ENCODE measurements at regions not wholly inside any gene's neighbourhood (a gene's known extent, or its start where the extent isn't known, plus 50 kb on each side); places are given as distances from the start of the nearest gene placed in this dataset.

GRCh38 chr12:76240281-76240680, 107.9 kb downstream of the BBS10 start:
- H3F3A ChIP-seq (ENCODE audit: insufficient read depth, low read length, poor library complexity, severe bottlenecking), result peaks cover 3% of the 10 kb centered on the region
- no peak overlapping the region for H3K27ac ChIP-seq (ENCODE audit: low read length)
- no peaks in the 10 kb centered on the region for H3K36me3 ChIP-seq (ENCODE audit: insufficient read depth, low read length)
- TF ChIP-seq TAF1 (IDR thresholded peaks at IDR 0.05; ENCODE audit: low read depth) (no peak), POLR2AphosphoS5 (IDR thresholded peaks at IDR 0.05) (no peak), MXI1 (conservative IDR thresholded peaks at IDR 0.05; ENCODE audit: poor library complexity, severe bottlenecking) (no peak), RAD21 (conservative IDR thresholded peaks at IDR 0.05) (no peak), REST (IDR thresholded peaks at IDR 0.05; ENCODE audit: borderline replicate concordance) (no peak), SMC3 (conservative IDR thresholded peaks at IDR 0.05; ENCODE audit: poor library complexity) (no peak)
- no peaks in the 10 kb centered on the region for H3K27me3 ChIP-seq (ENCODE audit: insufficient read depth, low read depth, low read length)
- H3K9me2 ChIP-seq (ENCODE audit: insufficient read depth, low read length), result no peaks in the 10 kb centered on the region
- H3K4me2 ChIP-seq (ENCODE audit: low read length), result no peak overlapping the region
- no peak overlapping the region for H3K4me3 ChIP-seq (ENCODE audit: low read length)
- no peaks in the 10 kb centered on the region for H4K20me1 ChIP-seq (ENCODE audit: insufficient read depth)
- no peaks in the 10 kb centered on the region for H3K9me3 ChIP-seq (ENCODE audit: low read length)
- H2AFZ ChIP-seq (ENCODE audit: low read depth, low read length), result no peak overlapping the region
- H3K9ac ChIP-seq (ENCODE audit: low read length), result no peak overlapping the region
- H3K79me2 ChIP-seq (replicated peaks; ENCODE audit: insufficient read depth, low read length), result no peaks in the 10 kb centered on the region

DNA sequence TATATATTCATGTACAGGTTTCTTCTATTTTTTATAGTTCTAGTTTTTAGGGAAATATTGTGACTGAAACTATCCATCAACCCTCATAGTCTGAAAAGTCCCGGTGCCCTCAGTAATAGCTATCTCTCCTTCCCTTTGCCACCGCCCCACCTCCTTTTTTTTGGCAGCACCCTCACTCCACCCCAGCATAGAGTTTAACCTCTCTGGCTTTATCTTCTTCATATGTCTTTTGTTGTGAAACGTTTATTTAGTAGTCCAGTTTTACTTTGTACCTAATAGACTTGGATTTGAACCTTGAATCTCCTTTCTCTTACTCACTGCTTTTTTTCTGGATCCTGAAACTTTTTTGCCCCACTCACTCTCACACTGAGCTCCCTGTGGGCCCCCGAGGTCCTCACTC, 109.5 kb downstream of the BBS10 start:
- Histone ChIP-seq H3K4me2 (ENCODE audit: low read length) (no peak overlapping the region), H3F3A (ENCODE audit: insufficient read depth, low read length, poor library complexity, severe bottlenecking) (peaks cover 3% of the 10 kb centered on the region), H3K79me2 (replicated peaks; ENCODE audit: insufficient read depth, low read length) (no peaks in the 10 kb centered on the region), H3K9me2 (ENCODE audit: insufficient read depth, low read length) (no peaks in the 10 kb centered on the region), H3K9ac (ENCODE audit: low read length) (no peak overlapping the region), H2AFZ (ENCODE audit: low read depth, low read length) (no peak overlapping the region), H3K36me3 (ENCODE audit: insufficient read depth, low read length) (no peaks in the 10 kb centered on the region), H3K27ac (ENCODE audit: low read length) (no peak overlapping the region), H4K20me1 (ENCODE audit: insufficient read depth) (no peaks in the 10 kb centered on the region), H3K27me3 (ENCODE audit: insufficient read depth, low read depth, low read length) (no peaks in the 10 kb centered on the region), H3K9me3 (ENCODE audit: low read length) (no peaks in the 10 kb centered on the region), H3K4me3 (ENCODE audit: low read length) (no peak overlapping the region)
- no peak for TF ChIP-seq MXI1 (conservative IDR thresholded peaks at IDR 0.05; ENCODE audit: poor library complexity, severe bottlenecking)

DNA sequence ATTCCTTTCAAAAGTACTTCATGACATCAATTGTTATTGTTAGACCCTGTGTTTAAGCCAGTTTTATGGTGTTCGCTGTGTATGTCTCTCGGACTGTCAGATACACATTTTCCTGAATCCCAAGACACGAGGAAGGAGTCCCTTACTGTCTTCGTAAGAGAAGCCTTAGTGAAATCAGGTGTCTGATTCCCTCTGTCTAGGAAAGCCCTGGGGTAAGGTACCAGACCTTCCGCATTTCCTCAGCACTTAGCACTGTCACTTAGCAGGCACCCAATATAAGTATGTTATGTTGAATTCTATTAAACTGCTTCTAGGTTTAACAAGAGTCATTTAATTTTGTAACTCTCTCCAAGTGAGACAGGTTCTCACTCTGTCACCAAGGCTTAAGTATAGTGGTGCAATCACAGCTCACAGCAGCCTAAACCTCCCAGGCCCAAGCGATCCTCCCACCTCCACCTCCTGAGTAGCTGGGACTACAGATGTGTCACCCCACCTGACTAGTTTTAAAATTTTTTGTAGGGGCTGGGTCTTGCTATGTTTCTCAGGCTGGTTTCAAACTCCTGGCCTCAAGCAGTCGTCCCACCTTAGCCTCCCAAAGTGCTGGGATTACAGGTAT, 111.0 kb downstream of the BBS10 start:
- Histone ChIP-seq H3K27ac (ENCODE audit: low read length) (peak overlapping the region; percentile 62), H3K9me2 (ENCODE audit: insufficient read depth, low read length) (no peaks in the 10 kb centered on the region), H3K9me3 (ENCODE audit: low read length) (no peaks in the 10 kb centered on the region), H3K79me2 (replicated peaks; ENCODE audit: insufficient read depth, low read length) (no peaks in the 10 kb centered on the region), H3K27me3 (ENCODE audit: insufficient read depth, low read depth, low read length) (no peaks in the 10 kb centered on the region), H3K4me3 (ENCODE audit: low read length) (peak overlapping the region; percentile 28), H3K4me2 (ENCODE audit: low read length) (peak overlapping the region; percentile 5), H4K20me1 (ENCODE audit: insufficient read depth) (no peaks in the 10 kb centered on the region), H3F3A (ENCODE audit: insufficient read depth, low read length, poor library complexity, severe bottlenecking) (peaks cover 3% of the 10 kb centered on the region), H3K36me3 (ENCODE audit: insufficient read depth, low read length) (no peaks in the 10 kb centered on the region), H2AFZ (ENCODE audit: low read depth, low read length) (no peak overlapping the region), H3K9ac (ENCODE audit: low read length) (peak overlapping the region; percentile 18)
- no peak for TF ChIP-seq EZH2 (IDR thresholded peaks at IDR 0.05; ENCODE audit: borderline replicate concordance, insufficient read depth, low read length, poor library complexity, severe bottlenecking)
- TF ChIP-seq REST (IDR thresholded peaks at IDR 0.05; ENCODE audit: borderline replicate concordance), result peak; percentile 22
- no peak for TF ChIP-seq RAD21 (conservative IDR thresholded peaks at IDR 0.05)
- TF ChIP-seq POLR2AphosphoS5 (IDR thresholded peaks at IDR 0.05), result no peak
- TF ChIP-seq TAF1 (IDR thresholded peaks at IDR 0.05; ENCODE audit: low read depth), result no peak
- TF ChIP-seq, protein P1, sequence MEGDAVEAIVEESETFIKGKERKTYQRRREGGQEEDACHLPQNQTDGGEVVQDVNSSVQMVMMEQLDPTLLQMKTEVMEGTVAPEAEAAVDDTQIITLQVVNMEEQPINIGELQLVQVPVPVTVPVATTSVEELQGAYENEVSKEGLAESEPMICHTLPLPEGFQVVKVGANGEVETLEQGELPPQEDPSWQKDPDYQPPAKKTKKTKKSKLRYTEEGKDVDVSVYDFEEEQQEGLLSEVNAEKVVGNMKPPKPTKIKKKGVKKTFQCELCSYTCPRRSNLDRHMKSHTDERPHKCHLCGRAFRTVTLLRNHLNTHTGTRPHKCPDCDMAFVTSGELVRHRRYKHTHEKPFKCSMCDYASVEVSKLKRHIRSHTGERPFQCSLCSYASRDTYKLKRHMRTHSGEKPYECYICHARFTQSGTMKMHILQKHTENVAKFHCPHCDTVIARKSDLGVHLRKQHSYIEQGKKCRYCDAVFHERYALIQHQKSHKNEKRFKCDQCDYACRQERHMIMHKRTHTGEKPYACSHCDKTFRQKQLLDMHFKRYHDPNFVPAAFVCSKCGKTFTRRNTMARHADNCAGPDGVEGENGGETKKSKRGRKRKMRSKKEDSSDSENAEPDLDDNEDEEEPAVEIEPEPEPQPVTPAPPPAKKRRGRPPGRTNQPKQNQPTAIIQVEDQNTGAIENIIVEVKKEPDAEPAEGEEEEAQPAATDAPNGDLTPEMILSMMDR (IDR thresholded peaks at IDR 0.05; ENCODE audit: poor library complexity, severe bottlenecking), result no peak
- no peak for TF ChIP-seq SMC3 (conservative IDR thresholded peaks at IDR 0.05; ENCODE audit: poor library complexity)
- TF ChIP-seq EP300 (conservative IDR thresholded peaks at IDR 0.05; ENCODE audit: poor library complexity, severe bottlenecking), result peak; percentile 56
- no peak for TF ChIP-seq MXI1 (conservative IDR thresholded peaks at IDR 0.05; ENCODE audit: poor library complexity, severe bottlenecking)

Data from neural cell (in vitro differentiated cells).